ENCODE measurements at regions not wholly inside any gene's neighbourhood (a gene's known extent, or its start where the extent isn't known, plus 50 kb on each side); places are given as distances from the start of the nearest gene placed in this dataset.

DNA sequence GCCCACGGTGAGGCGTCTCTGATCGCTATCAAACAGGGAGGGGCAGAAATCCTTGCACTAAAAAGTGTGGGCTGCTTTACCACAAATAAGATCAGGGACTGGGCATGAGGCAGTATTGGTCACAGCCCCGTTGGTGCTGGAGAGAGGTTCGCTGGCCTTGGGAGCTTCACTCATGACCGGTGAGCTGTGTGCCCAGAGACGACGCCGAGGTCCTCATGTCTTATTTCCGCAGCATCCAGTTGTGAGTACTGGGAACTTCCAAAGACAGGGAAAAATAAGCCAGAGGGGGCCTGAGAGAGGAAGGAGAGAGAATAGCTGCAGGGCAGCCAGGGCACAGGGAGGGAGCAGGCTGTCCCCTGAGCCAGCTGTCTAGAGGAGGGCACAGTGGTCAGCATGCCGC lies 154.2 kb upstream of the PRKCQ start:
- intact Hi-C loops (cut with DNase I) = no loop called here

DNA sequence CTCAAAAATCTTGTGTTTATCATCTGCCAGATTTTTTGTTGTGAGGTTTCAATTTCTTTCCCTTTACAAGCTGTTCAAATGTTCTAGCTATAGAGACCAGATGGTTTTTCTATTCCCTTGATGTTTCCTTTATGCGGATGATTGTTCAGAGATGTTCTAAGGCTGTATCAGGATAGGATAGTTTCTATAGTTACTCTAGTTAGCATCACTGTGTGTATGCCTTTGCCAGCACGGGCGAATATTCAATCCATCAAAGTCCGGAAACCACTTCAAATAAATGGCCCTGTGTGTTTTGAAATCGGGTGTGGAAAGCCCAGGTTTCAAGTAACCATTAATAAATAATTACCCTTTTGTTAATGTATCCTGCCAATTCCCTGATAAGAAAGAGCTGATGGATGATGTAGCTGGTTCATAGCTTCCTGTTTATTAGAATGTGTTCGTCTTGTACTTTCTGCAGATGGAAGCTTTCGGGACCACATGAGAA lies 149.8 kb upstream of the PRKCQ start:
- H3K27me3 ChIP-seq = no peaks in the 10 kb centered on the region
- H3K9me3 ChIP-seq = no peaks in the 10 kb centered on the region
- DNase-seq (ENCODE audit: extremely low spot score in 2 of 2) = no peak
- no peak overlapping the region for H3K27ac ChIP-seq
- H3K4me3 ChIP-seq = no peak overlapping the region
- intact Hi-C loops (cut with DNase I) = no loop called here
- H3K4me1 ChIP-seq = peaks cover 12% of the 10 kb centered on the region
- no peaks in the 10 kb centered on the region for H3K36me3 ChIP-seq
- TF ChIP-seq POLR2A (IDR thresholded peaks at IDR 0.05) (no peak), POLR2AphosphoS5 (IDR thresholded peaks at IDR 0.05; ENCODE audit: insufficient read depth in 1 of 2, low read depth in 1 of 2) (no peak), CTCF (IDR thresholded peaks at IDR 0.05) (no peak)

More for the DNA sequence above, 154.2 kb upstream of the PRKCQ start:
- DNase-seq (ENCODE audit: extremely low spot score in 2 of 2) = no peak
- H3K4me1 ChIP-seq = peaks cover 31% of the 10 kb centered on the region
- H3K27me3 ChIP-seq = no peaks in the 10 kb centered on the region
- no peak overlapping the region for H3K27ac ChIP-seq
- no peaks in the 10 kb centered on the region for H3K9me3 ChIP-seq
- no peak overlapping the region for H3K4me3 ChIP-seq
- TF ChIP-seq POLR2A (IDR thresholded peaks at IDR 0.05) = no peak
- TF ChIP-seq CTCF (IDR thresholded peaks at IDR 0.05) = no peak
- no peak for TF ChIP-seq POLR2AphosphoS5 (IDR thresholded peaks at IDR 0.05; ENCODE audit: insufficient read depth in 1 of 2, low read depth in 1 of 2)
- H3K36me3 ChIP-seq = no peaks in the 10 kb centered on the region

DNA sequence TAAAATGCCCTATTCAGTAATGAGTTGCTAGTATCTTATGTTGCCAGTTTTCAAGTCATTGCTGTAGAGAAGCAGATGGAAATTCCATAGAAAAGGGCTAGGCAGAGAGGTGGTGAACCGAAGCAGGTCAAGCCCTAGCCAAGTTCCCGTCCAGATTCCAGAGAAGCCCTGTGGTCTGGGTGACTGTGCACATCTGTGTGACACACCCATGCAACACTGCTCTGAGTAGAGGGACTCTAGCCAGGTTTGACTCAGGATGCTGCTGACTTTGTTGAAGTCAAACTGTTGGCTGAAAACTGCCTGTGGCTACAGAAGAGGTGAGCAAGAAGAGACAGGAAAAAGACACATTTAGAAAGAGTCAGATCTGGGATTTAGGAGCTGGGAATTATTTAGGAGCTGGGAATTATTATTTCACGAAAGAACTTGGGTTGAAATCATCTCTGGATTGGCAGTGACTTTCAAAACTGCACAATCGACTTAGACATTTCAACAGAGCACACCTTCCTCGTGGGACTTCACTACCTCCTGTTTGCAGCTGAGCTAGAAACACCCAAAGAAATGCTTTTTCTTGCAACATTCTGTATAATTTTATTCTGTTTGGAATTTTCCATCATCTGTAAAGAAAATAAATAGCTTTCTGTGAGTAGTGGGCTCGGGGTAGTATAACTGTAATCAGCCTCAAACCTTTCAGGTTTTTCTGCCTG lies 149.1 kb upstream of the PRKCQ start:
- TF ChIP-seq CTCF (IDR thresholded peaks at IDR 0.05) (no peak), POLR2A (IDR thresholded peaks at IDR 0.05) (no peak), POLR2AphosphoS5 (IDR thresholded peaks at IDR 0.05; ENCODE audit: insufficient read depth in 1 of 2, low read depth in 1 of 2) (no peak)
- H3K27ac ChIP-seq = no peak overlapping the region
- no peaks in the 10 kb centered on the region for H3K9me3 ChIP-seq
- no peaks in the 10 kb centered on the region for H3K27me3 ChIP-seq
- H3K36me3 ChIP-seq = no peaks in the 10 kb centered on the region
- intact Hi-C loops (cut with DNase I) = no loop called here
- H3K4me1 ChIP-seq = peaks cover 12% of the 10 kb centered on the region
- no peak overlapping the region for H3K4me3 ChIP-seq
- no peak for DNase-seq (ENCODE audit: extremely low spot score in 2 of 2)

- no peaks in the 10 kb centered on the region for H3K36me3 ChIP-seq
- no peak overlapping the region for H3K27ac ChIP-seq
- H3K4me3 ChIP-seq = no peak overlapping the region
- no peaks in the 10 kb centered on the region for H3K9me3 ChIP-seq
- DNase-seq (ENCODE audit: extremely low spot score in 2 of 2) = no peak
- no peaks in the 10 kb centered on the region for H3K27me3 ChIP-seq
- intact Hi-C loops (cut with DNase I) = no loop called here
- peaks cover 22% of the 10 kb centered on the region for H3K4me1 ChIP-seq
- TF ChIP-seq CTCF (IDR thresholded peaks at IDR 0.05) = no peak
- no peak for TF ChIP-seq POLR2AphosphoS5 (IDR thresholded peaks at IDR 0.05; ENCODE audit: insufficient read depth in 1 of 2, low read depth in 1 of 2)
- no peak for TF ChIP-seq POLR2A (IDR thresholded peaks at IDR 0.05)
These were observed 146.8 kb upstream of the PRKCQ start for GRCh38 chr10:6726924-6727323.

GRCh38 chr10:6722616-6723004 lies 142.5 kb upstream of the PRKCQ start:
- intact Hi-C loops (cut with DNase I) = no loop called here
- TF ChIP-seq POLR2AphosphoS5 (IDR thresholded peaks at IDR 0.05; ENCODE audit: insufficient read depth in 1 of 2, low read depth in 1 of 2) (no peak), CTCF (IDR thresholded peaks at IDR 0.05) (no peak), POLR2A (IDR thresholded peaks at IDR 0.05) (no peak)
- H3K27me3 ChIP-seq = no peaks in the 10 kb centered on the region
- peak overlapping the region; percentile 74 for H3K27ac ChIP-seq
- no peak for DNase-seq (ENCODE audit: extremely low spot score in 2 of 2)
- no peak overlapping the region for H3K4me3 ChIP-seq
- H3K4me1 ChIP-seq = peaks cover 14% of the 10 kb centered on the region
- no peaks in the 10 kb centered on the region for H3K36me3 ChIP-seq
- no peaks in the 10 kb centered on the region for H3K9me3 ChIP-seq

All from vagina (tissue), 2 donors.